Cardiac muscle cell (in vitro differentiated cells and primary cell): ENCODE measurements at regions not wholly inside any gene's neighbourhood (a gene's known extent, or its start where the extent isn't known, plus 50 kb on each side); places are given as distances from the start of the nearest gene placed in this dataset.

Experiments used
- DNase-seq, 2 donors: peaks; one replicate each; pipeline versions ENCODE4 v3.0.0 to v3.0.0-alpha.2; 2010 to 2017; ENCODE audit warnings: low read depth in 1 of 2, low spot score in 1 of 2
- H3K27ac ChIP-seq: fragments of 200-600 bp; sonication (generic); 2 replicates; pipeline ENCODE4 v1.5.1; 2016
- H3K27me3 ChIP-seq: fragments of 200-600 bp; sonication (generic); 2 replicates; pipeline ENCODE4 v1.6.0; 2016; ENCODE audit warnings: control low read depth
- H3K36me3 ChIP-seq: fragments of 200-600 bp; sonication (generic); 2 replicates; pipeline ENCODE4 v1.5.1; 2016; ENCODE audit warnings: control low read depth
- H3K4me1 ChIP-seq: fragments of 200-600 bp; sonication (generic); 2 replicates; pipeline ENCODE4 v1.8.1; 2017; ENCODE audit warnings: low read depth, mild to moderate bottlenecking, mixed run types
- H3K4me3 ChIP-seq: fragments of 200-600 bp; sonication (generic); 2 replicates; pipeline ENCODE4 v1.5.1; 2016; ENCODE audit warnings: mild to moderate bottlenecking
- H3K9me3 ChIP-seq: fragments of 200-600 bp; sonication (generic); 2 replicates; pipeline ENCODE4 v1.5.1; 2017; ENCODE audit warnings: low read depth, mild to moderate bottlenecking, control low read depth
- CTCF ChIP-seq: IDR thresholded peaks from 2 replicates; pipeline ENCODE4 v1.5.1; 2012; ENCODE audit warnings: low read depth, mild to moderate bottlenecking, low read length

GRCh38 chr9:14406463-14406862 lies 92.5 kb upstream of the NFIB start:
- H3K9me3 ChIP-seq, result no peaks in the 10 kb centered on the region
- no peak for TF ChIP-seq CTCF
- H3K27ac ChIP-seq, result no peak overlapping the region
- H3K4me3 ChIP-seq, result no peak overlapping the region
- H3K4me1 ChIP-seq, result no peaks in the 10 kb centered on the region
- H3K36me3 ChIP-seq, result no peaks in the 10 kb centered on the region
- DNase-seq, result no peak
- no peaks in the 10 kb centered on the region for H3K27me3 ChIP-seq

- Histone ChIP-seq H3K27ac (no peak overlapping the region), H3K36me3 (no peaks in the 10 kb centered on the region), H3K4me3 (no peak overlapping the region), H3K9me3 (no peaks in the 10 kb centered on the region), H3K4me1 (no peaks in the 10 kb centered on the region), H3K27me3 (no peaks in the 10 kb centered on the region)
- DNase-seq, result no peak
- no peak for TF ChIP-seq CTCF
Observed at GRCh38 chr9:14405176-14405706, 91.3 kb upstream of the NFIB start.

DNA sequence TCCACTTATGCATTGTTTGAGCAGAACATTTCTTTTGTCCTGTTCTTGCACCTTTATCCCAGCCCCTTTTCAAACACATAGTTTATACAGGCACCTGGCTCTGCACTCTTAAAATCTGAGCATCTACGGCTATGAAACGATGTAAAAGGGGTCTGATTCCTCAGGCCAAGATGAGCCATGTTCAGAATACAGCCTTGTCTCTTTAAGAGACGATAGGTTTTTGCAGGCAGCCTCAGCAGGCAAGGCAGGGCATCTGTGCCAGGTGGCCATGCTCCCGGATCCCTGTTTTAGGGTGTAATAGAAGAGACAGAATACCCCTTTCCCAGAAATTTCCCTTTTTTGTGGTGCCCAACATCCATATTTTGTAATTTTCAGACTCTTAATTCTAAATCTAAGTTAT lies 89.1 kb upstream of the NFIB start:
- Histone ChIP-seq H3K4me3 (no peak overlapping the region), H3K4me1 (no peaks in the 10 kb centered on the region), H3K27ac (no peak overlapping the region), H3K27me3 (no peaks in the 10 kb centered on the region), H3K36me3 (no peaks in the 10 kb centered on the region), H3K9me3 (no peaks in the 10 kb centered on the region)
- TF ChIP-seq CTCF, result no peak
- DNase-seq, result no peak

GRCh38 chr9:14402583-14402982 lies 88.6 kb upstream of the NFIB start:
- Histone ChIP-seq H3K4me1 (no peaks in the 10 kb centered on the region), H3K27ac (no peak overlapping the region), H3K4me3 (no peak overlapping the region), H3K9me3 (no peaks in the 10 kb centered on the region), H3K27me3 (no peaks in the 10 kb centered on the region), H3K36me3 (no peaks in the 10 kb centered on the region)
- DNase-seq, result no peak
- TF ChIP-seq CTCF, result no peak

DNA sequence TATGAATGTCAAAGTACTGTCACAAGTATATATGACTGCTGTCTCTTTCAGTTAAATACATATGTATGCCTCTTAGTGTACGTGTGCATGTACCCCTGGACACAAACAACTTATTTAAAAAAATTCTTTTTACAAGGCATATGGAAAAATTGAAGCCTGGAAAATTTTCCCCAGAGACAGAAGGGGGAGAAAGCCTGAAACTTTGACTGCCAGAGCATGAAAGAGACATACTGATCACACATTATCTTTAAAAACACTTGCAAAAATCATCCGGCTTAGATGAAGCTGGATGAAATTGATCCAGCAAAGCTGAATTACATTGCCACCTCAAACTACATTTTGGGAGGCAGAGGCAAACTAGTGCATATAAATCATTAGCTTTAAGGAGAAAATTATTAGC lies 88.0 kb upstream of the NFIB start:
- TF ChIP-seq CTCF, result no peak
- no peaks in the 10 kb centered on the region for H3K27me3 ChIP-seq
- no peaks in the 10 kb centered on the region for H3K36me3 ChIP-seq
- H3K4me1 ChIP-seq, result no peaks in the 10 kb centered on the region
- no peak for DNase-seq
- no peak overlapping the region for H3K4me3 ChIP-seq
- H3K27ac ChIP-seq, result no peak overlapping the region
- H3K9me3 ChIP-seq, result no peaks in the 10 kb centered on the region

DNA sequence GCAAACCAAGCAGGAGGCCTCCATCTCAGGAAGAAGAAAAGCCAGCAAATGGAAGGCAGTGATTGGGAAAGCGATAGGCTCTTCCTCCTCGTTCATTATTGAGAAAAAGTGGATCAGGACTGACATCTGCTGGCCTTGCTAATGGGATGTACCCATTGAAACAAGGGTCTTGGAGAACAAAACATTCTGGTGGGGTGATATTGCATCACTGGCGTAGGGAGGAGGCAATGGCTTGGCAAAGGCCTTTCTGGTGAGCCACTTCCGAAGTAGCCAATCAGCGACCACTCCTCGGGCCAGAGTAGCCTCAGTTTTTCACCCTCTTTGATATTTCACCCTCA lies 86.7 kb upstream of the NFIB start:
- peak in 1 of 2 donors; percentile 96 for DNase-seq
- Histone ChIP-seq H3K4me1 (no peaks in the 10 kb centered on the region), H3K9me3 (no peaks in the 10 kb centered on the region), H3K27ac (no peak overlapping the region), H3K27me3 (no peaks in the 10 kb centered on the region), H3K36me3 (no peaks in the 10 kb centered on the region), H3K4me3 (no peak overlapping the region)
- peak; percentile 71 for TF ChIP-seq CTCF
